ENCODE measurements at regions not wholly inside any gene's neighbourhood (a gene's known extent, or its start where the extent isn't known, plus 50 kb on each side); places are given as distances from the start of the nearest gene placed in this dataset.

GRCh38 chr7:109261781-109262180 lies 692.1 kb downstream of the DNAJB9 start:
- Histone ChIP-seq H3K4me1 (ENCODE audit: control insufficient read depth, insufficient read depth, low read length) (no peaks in the 10 kb centered on the region), H3K9me3 (ENCODE audit: control insufficient read depth, insufficient read depth, low read depth, low read length) (no peaks in the 10 kb centered on the region), H3K27ac (ENCODE audit: extremely low read depth, low read depth, low read length) (no peak overlapping the region), H3K4me3 (ENCODE audit: low read depth, low read length) (no peak overlapping the region), H3K36me3 (ENCODE audit: control insufficient read depth in 2 of 2, insufficient read depth in 1 of 2, low read length in 2 of 2) (no peaks in the 10 kb centered on the region)
- TF ChIP-seq RBAK (tag by site-specific recombination; IDR thresholded peaks at IDR 0.05) (no peak), ZBTB26 (tag by site-specific recombination; optimal IDR thresholded peaks at IDR 0.05) (no peak), ZEB2 (tag by site-specific recombination; IDR thresholded peaks at IDR 0.05) (no peak), ZNF10 (tag by site-specific recombination; IDR thresholded peaks at IDR 0.05) (no peak), ZFHX2 (tag by site-specific recombination; conservative IDR thresholded peaks at IDR 0.05) (no peak), MEIS1 (CRISPR knock-in tag; IDR thresholded peaks at IDR 0.05; ENCODE audit: borderline replicate concordance) (no peak), ZNF768 (tag by site-specific recombination; IDR thresholded peaks at IDR 0.05) (no peak), ZNF302 (tag by site-specific recombination; IDR thresholded peaks at IDR 0.05; ENCODE audit: low read depth) (no peak), GLI2 (tag by site-specific recombination; IDR thresholded peaks at IDR 0.05; ENCODE audit: borderline replicate concordance, low read depth) (no peak), ZNF132 (tag by site-specific recombination; IDR thresholded peaks at IDR 0.05; ENCODE audit: borderline replicate concordance) (no peak), ZNF48 (tag by site-specific recombination; IDR thresholded peaks at IDR 0.05) (no peak), ZNF138 (tag by site-specific recombination; IDR thresholded peaks at IDR 0.05; ENCODE audit: borderline replicate concordance) (no peak), GLI4 (tag by site-specific recombination; IDR thresholded peaks at IDR 0.05) (no peak), ZFP37 (tag by site-specific recombination; IDR thresholded peaks at IDR 0.05) (no peak), ZNF747 (tag by site-specific recombination; IDR thresholded peaks at IDR 0.05) (no peak), FEZF1 (tag by site-specific recombination; IDR thresholded peaks at IDR 0.05) (no peak)
- CTCF ChIA-PET: no interaction called here
- POLR2A ChIA-PET: no interaction called here

DNA sequence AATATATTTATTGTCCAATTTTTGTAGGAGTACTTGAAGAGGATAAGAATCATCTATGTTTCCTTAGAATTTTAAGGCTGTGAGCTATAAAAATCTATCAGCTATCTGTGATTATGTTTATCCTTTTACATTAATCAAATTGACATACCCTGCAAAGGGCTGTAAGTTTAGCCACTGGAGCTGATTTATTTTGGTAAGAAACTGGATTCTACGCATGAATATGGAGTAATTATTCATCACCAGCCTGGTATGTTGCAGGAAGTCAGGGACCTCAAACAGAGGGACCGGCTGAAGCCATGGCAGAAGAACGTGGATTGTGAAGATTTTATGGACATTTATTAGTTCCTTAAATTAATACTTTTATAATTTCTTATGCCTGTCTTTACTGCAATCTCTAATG lies 696.9 kb downstream of the DNAJB9 start:
- Histone ChIP-seq H3K27ac (ENCODE audit: extremely low read depth, low read depth, low read length) (no peak overlapping the region), H3K4me1 (ENCODE audit: control insufficient read depth, insufficient read depth, low read length) (no peaks in the 10 kb centered on the region), H3K4me3 (ENCODE audit: low read depth, low read length) (no peak overlapping the region), H3K36me3 (ENCODE audit: control insufficient read depth in 2 of 2, insufficient read depth in 1 of 2, low read length in 2 of 2) (no peaks in the 10 kb centered on the region), H3K9me3 (ENCODE audit: control insufficient read depth, insufficient read depth, low read depth, low read length) (no peaks in the 10 kb centered on the region)
- TF ChIP-seq ZNF843 (tag by site-specific recombination; IDR thresholded peaks at IDR 0.05) (no peak), ZNF138 (tag by site-specific recombination; IDR thresholded peaks at IDR 0.05; ENCODE audit: borderline replicate concordance) (no peak), ZFHX2 (tag by site-specific recombination; conservative IDR thresholded peaks at IDR 0.05) (no peak), MYNN (tag by site-specific recombination; IDR thresholded peaks at IDR 0.05; ENCODE audit: borderline replicate concordance) (no peak), ZNF449 (tag by site-specific recombination; IDR thresholded peaks at IDR 0.05) (no peak), ZNF473 (tag by site-specific recombination; IDR thresholded peaks at IDR 0.05) (no peak), ZXDB (tag by site-specific recombination; IDR thresholded peaks at IDR 0.05) (no peak), ZNF555 (tag by site-specific recombination; conservative IDR thresholded peaks at IDR 0.05) (no peak), SP3 (tag by site-specific recombination; IDR thresholded peaks at IDR 0.05) (no peak), ZNF112 (tag by site-specific recombination; IDR thresholded peaks at IDR 0.05) (no peak), ZNF280C (tag by site-specific recombination; IDR thresholded peaks at IDR 0.05) (no peak), ZNF660 (tag by site-specific recombination; IDR thresholded peaks at IDR 0.05) (no peak)
- POLR2A ChIA-PET: no interaction called here
- CTCF ChIA-PET: no interaction called here
